ENCODE measurements at regions not wholly inside any gene's neighbourhood (a gene's known extent, or its start where the extent isn't known, plus 50 kb on each side); places are given as distances from the start of the nearest gene placed in this dataset.
A peak's percentile ranks its signal among the peaks of the same experiment; 100 is the strongest.
"Not testable (repeated sequence)": the region's sequence is repeated elsewhere in the genome, so short reads cannot be mapped to it uniquely, and the experiment has no call there.

DNA sequence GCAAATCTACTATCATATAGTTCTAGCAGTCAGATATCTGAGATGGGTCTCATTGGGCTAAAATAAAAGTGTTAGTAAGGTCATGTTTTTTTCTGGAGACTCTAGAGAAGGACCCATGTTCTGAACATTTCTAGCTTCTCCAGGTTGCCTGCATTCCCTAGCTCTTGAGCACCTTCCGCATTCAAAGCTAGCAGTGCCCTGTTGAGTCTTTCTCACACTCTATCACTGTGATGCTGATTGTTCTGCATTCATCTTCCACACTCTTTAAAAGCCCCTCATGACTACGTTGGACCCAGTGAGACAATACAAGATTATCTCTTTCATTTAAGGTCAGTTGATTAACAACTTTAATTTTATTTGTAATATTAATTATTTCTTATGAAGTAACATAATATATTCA is 433.3 kb upstream of the CHORDC1 start:
- DNase-seq: no peak
- in situ Hi-C loops (cut with MboI; ENCODE audit: low pct_unique_long_range_greater_than_20kb, low sequenced_read_pairs): no loop called here

DNA sequence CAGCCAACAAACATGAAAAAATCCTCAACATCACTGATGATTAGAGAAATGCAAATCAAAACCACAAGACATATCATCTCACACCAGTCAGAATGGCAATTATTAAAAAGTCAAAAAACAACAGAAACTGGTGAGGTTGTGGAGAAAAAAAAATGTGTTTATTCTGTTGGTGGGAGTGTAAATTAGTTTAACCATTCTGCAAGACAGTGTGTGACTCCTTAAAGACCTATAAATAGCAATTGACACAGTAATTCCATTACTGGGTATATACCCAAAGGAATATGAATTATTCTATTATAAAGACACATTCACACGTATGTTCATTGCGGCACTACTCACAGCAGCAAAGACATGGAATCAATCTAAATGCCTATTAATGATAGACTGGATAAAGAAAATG is 427.3 kb upstream of the CHORDC1 start:
- in situ Hi-C loops (cut with MboI; ENCODE audit: low pct_unique_long_range_greater_than_20kb, low sequenced_read_pairs): no loop called here
- DNase-seq: no peak

DNA sequence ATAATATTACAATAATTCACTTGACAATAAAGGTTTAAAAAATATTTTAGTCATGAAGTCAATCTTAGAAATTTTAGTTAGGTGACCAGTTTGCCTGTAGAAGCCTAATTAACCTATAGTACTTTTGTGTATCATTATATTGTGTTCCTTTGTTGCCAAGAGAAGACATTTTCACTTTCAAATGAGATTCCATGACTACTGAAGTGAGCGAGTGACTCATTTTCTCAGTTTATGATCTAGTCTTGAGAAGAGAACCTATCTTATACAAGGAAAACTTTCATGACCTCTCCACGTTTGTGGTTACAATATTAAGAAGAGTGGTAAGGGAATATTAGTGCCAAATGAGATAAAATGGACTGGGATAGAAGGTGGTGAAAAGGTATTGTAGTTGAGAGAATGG is 423.9 kb upstream of the CHORDC1 start:
- in situ Hi-C loops (cut with MboI; ENCODE audit: low pct_unique_long_range_greater_than_20kb, low sequenced_read_pairs): no loop called here
- no peak for DNase-seq

DNA sequence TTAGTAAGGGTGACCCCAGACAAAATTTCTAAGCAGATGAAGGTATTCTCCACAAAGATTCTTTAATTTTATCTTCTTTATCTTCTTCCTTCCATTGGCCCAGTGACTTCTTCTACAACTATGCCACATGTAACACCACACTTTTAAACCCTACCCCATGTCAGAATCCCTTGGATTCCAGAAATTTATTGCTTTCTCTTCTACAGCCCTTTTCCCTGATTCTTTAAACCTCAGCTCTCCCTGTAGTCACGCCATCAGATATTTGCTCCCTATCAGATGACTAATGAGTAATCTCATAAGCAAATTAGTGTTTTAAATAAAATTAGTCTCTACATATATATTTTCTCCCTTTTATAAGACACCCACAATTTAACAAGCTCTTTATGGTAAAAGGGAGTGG is 423.4 kb upstream of the CHORDC1 start:
- in situ Hi-C loops (cut with MboI; ENCODE audit: low pct_unique_long_range_greater_than_20kb, low sequenced_read_pairs): no loop called here

DNA sequence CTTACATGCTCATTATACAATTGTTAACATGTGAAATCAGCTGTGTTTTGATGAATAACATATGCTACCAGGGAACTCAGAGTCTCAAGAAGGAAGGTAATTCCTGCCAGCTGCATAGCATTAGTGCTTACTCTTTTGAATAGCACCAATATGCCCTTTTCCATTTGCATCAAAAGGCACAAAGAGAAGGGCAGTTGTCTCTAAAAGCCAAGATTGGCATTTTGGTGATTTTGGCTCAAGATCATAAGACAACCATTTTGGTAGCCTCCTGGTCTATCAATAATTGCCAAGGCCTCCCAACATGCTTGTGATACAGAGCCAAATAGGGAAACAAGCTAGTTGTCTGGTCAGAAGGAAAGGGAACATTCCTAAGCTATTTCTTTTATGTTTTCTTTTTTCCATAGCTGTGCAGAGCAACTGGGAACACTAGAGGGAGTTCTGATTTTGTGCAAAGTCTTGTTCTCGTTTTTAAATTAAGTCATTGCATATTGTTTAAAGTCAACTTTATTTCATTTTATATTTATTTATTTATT is 416.7 kb upstream of the CHORDC1 start:
- in situ Hi-C loops (cut with MboI; ENCODE audit: low pct_unique_long_range_greater_than_20kb, low sequenced_read_pairs): no loop called here
- peak; percentile 7 for DNase-seq

More for the DNA sequence above, 423.4 kb upstream of the CHORDC1 start:
- no peak for DNase-seq

DNA sequence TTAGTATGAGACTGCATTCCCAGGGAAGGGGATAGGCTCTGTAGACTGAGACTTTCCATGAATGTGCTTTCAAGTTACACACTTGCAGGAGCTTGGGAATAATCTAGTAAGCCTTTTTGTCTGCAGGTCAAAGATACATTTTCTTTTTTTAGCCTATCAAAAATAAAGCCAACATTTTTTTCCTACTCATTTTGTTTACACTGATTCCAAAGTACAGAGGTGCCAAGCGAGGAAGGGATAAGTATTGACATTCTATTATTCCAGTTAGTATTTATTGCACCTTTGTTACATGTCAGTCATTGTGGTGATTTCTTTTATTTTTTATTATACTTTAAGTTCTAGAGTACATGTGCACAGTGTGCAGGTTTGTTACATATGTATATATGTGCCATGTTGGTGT is 413.0 kb upstream of the CHORDC1 start:
- in situ Hi-C loops (cut with MboI; ENCODE audit: low pct_unique_long_range_greater_than_20kb, low sequenced_read_pairs): no loop called here
- no peak for DNase-seq

DNA sequence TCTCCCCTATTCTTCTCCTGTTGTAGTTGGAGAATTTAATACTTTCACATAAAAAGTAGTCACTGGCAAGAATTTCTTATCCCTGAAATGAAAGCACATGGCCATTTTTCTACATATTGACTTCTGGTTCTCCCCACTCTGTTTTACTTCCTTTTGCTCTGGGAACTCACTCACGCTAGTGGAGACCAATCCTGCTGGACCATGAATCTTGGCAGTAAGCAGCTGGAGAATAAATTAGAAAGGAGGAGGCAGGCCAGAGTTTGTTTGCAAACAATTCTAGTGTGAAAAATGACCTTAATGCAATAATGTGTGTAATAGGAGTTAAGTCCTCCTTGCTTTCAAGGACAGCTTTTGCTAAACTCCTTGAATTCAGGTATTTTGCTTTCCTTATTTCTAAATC is 412.3 kb upstream of the CHORDC1 start:
- in situ Hi-C loops (cut with MboI; ENCODE audit: low pct_unique_long_range_greater_than_20kb, low sequenced_read_pairs): no loop called here
- DNase-seq: no peak

DNA sequence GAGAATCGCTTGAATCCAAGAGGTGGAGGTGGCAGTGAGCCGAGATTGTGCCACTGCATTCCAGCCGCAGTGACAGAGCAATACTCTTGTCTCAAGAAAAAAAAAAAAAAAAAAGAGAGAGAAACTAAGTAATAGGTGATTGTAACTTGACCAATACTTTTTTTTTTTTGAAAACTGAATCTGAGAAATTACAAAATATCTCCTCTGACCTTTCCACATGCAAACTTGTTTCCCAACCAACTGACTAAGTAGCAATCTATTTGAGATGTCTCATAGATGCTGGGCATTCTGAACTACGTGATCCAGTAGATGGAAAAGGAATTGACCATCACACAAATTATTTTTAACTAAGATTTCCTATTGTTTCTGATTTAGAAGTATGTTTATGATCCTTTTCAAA is 407.3 kb upstream of the CHORDC1 start:
- in situ Hi-C loops (cut with MboI; ENCODE audit: low pct_unique_long_range_greater_than_20kb, low sequenced_read_pairs): no loop called here
- DNase-seq: no peak

DNA sequence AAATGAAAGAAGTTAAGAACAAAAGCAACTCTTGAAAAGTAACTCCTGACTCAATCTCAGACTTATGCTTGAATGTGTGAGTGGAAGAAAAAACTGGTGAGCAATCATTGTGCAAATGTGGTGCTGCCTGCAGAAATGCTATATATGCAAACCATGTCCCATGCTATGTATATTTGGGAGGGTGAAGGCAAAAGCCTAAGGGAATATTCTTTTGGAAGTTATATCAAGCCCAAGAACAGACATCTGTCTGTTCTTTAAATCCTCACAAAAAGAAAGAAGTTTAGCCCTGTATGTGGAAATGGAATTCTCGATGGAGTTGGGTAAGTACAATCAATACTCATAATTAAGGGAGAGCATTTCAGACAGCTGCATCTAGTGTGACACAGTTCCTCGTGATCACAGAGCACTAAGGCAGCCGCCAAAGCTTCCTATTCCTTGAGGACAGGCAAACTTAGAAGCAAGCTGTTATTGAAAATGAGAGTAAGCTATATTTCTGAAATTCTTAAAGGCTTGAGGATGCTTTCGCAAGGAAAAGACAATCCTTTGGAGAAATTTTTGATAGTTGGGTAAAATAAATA is 406.5 kb upstream of the CHORDC1 start:
- DNase-seq: no peak
- in situ Hi-C loops (cut with MboI; ENCODE audit: low pct_unique_long_range_greater_than_20kb, low sequenced_read_pairs): no loop called here

DNA sequence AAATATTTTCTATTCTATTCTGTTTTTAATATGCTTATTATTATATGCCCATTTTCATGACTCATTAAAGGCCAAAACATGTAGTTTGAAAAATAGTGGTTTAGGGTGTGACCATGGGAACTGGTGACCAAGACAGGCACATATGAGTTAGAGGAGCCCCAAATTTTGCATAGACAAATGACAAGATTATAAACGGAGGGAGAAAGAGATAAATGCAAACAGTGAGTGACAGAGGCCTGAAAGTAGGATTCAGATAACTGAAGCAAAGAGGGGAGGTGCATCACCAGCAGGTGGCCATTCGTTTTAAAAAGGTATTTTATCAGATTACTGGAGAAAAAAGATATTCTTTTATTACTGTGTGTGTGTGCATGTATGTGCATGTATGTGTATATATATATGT is 391.5 kb upstream of the CHORDC1 start:
- DNase-seq: no peak
- in situ Hi-C loops (cut with MboI; ENCODE audit: low pct_unique_long_range_greater_than_20kb, low sequenced_read_pairs): no loop called here

DNA sequence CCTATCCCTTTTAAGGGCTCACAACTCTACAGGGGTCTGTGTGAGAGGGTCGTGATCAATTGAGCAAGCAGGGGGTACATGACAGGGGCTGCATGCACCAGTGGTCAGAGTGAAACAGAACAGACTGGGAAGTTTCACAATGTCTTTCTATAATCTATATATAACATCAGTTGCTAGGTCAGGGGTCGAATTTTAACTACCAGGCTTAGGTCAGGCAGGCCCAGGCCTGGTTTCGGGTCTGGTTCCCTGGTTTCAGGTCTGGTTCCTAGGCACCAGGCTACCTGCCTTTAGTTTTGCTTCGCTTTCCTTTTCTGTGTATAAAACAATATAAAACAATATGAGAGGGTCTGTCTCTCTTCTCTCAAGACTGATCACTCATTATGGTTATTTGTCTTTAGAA is 390.2 kb upstream of the CHORDC1 start:
- in situ Hi-C loops (cut with MboI; ENCODE audit: low pct_unique_long_range_greater_than_20kb, low sequenced_read_pairs); DNase-seq: not testable (repeated sequence)

DNA sequence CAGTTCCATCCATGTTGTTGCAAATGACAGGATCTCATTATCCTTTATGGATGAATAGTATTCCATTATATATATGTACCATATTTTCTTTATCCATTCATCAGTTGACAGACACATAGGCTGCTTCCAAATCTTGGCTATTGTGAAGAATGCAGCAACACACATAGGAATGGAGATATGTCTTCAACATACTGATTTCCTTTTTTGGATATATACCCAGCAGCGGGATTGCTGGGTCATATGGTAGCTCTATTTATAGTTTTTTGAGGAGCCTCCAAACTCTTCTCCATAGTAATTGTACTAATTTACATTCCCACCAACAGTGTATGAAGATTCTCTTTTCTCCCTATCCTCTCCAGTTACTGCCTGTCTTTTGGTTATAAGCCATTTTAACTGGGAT is 383.9 kb upstream of the CHORDC1 start:
- no peak for DNase-seq
- in situ Hi-C loops (cut with MboI; ENCODE audit: low pct_unique_long_range_greater_than_20kb, low sequenced_read_pairs): no loop called here

DNA sequence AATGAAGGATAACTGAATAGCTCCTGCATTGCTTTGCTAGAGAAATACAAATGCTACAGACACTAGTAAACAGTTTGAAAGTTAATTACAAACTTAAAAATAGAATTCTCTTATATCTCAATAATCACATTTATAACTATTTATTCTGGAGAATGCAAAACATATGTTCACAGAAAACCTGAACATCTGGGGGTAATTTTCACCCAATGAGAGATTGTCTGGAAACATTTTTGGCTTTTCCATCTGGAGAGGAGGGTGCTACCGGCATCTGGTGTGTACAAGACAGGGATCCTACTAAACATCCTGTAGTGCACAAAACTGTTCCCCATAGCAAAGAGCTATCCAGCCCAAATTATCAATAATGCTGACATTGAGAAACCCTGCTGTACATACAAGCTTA is 378.4 kb upstream of the CHORDC1 start:
- in situ Hi-C loops (cut with MboI; ENCODE audit: low pct_unique_long_range_greater_than_20kb, low sequenced_read_pairs): no loop called here

DNA sequence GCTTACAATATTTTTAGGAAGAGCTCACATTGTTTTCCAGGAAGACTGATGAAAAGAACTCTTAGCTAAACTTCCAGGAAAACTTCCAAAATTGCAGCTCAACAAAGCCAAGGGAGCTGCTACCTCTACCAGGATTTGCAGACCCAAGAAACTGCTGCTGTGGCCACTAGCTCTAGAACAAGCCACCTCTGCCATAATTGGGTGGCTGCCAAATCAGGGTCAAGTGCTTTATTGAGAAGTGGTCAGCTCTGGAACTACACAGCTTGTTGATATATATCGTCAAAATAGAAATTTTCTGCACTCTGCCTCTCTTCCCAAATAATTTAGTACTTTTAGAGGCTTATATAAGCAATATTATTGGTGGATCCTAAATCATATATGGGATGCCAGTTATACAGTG is 371.8 kb upstream of the CHORDC1 start:
- DNase-seq: no peak

More for the DNA sequence above, 378.4 kb upstream of the CHORDC1 start:
- DNase-seq: no peak

DNA sequence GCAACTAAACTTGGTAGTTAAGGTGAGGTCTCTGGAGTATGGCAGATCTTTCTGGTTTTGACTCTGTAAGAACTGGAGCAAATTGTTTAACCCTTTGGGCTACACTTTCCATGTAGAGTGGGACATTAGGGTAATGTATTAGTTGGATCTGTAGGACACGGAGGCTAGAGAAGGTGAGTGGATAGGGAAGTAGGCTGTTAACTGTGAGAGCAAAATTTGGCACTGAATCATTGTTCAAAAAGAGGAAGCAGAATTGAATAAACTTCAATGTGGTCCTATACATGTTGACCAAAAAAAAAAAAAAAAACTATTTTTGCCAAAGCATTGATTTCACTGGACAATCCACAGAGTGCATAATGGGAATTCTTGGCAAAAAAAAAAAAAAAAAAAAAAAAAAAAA is 370.2 kb upstream of the CHORDC1 start:
- in situ Hi-C loops (cut with MboI; ENCODE audit: low pct_unique_long_range_greater_than_20kb, low sequenced_read_pairs): no loop called here
- peak; percentile 16 for DNase-seq

More for the DNA sequence above, 371.8 kb upstream of the CHORDC1 start:
- in situ Hi-C loops (cut with MboI; ENCODE audit: low pct_unique_long_range_greater_than_20kb, low sequenced_read_pairs): no loop called here

DNA sequence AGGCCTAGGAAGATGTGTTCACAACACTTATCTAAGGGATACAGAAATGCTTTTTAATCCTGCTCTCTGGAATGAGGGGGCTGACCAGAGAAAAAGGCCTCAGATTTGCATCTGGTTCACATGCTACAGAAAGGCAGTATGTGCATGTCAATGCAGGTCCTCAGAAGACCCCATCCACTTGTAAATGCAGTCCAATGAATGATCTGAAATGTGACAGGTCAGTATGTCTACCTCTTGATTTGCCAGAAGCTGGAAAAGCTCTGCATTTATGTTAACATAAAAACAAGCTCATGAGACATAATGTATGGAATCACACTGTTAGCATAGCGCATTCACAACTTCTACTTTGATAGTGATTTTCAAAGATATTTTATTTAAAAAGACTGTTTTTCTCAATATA is 367.4 kb upstream of the CHORDC1 start:
- no peak for DNase-seq
- in situ Hi-C loops (cut with MboI; ENCODE audit: low pct_unique_long_range_greater_than_20kb, low sequenced_read_pairs): no loop called here

DNA sequence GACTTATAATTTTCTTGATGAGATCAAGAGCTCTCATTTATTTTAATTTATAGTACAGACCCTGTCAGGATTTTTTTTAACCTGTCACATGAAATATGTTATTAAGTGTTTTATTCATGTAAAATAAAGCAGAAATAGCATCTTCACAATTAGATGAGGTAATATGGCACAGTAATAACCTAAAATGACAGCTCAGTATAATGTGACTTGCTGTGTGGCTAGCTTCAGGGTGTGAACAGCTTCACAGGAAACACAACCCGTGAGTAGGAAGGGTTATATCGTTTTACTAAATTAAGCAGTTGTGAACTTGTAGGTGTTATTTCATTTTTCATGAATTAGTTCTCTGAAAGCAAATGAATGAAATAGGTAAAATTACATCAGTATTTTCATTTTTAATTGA is 366.9 kb upstream of the CHORDC1 start:
- no peak for DNase-seq
- in situ Hi-C loops (cut with MboI; ENCODE audit: low pct_unique_long_range_greater_than_20kb, low sequenced_read_pairs): no loop called here

DNA sequence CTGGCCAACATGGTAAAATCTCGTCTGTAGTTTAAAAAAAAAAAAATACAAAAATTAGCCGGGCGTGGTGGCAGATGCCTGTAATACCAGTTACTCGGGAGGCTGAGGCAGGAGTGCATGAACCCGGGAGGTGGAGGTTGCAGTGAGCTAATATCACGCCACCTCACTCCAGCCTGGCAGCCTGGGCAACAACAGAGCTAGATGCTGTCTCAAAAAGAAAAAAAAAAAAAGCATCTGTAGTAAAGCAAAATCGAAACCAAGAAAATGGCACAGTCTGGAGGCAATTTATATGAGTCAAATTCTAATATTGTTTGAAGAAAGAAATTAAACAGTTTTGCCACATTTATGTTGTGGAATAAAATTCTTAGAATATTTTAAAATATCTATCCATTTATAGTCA is 365.0 kb upstream of the CHORDC1 start:
- in situ Hi-C loops (cut with MboI; ENCODE audit: low pct_unique_long_range_greater_than_20kb, low sequenced_read_pairs): no loop called here
- no peak for DNase-seq

DNA sequence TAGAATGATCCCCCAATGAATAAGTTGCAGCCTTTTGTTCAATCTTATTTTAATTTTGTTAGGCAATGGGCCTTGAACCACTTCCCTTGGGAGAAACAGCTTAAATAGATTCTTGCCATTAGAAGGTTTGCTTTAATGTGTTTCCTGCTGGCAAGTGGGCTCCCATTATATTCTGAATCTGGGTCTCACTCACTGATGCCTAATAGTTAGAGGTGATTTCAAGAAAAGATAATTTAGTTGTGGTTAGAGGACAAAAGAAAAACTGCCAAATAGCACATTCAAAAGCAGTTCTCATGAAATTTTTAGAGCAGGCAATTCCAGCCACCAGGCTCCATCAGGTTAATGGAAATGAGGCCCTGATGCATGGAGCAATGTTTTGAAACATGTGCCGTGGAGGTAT is 362.6 kb upstream of the CHORDC1 start:
- no peak for DNase-seq
- in situ Hi-C loops (cut with MboI; ENCODE audit: low pct_unique_long_range_greater_than_20kb, low sequenced_read_pairs): no loop called here

DNA sequence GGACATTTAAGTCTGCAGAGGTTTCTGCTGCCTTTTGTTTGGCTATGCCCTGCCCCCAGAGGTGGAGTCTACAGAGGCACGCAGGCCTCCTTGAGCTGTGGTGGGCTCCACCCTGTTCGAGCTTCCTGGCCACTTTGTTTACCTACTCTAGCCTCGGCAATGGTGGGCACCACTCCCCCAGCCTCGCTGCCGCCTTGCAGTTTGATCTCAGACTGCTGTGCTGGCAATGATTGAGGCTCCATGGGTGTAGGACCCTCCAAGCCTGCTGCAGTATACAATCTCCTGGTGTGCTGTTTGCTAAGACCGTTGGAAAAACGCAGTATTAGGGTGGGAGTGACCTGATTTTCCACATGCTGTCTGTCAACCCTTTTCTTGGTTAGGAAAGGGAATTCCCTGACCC is 360.1 kb upstream of the CHORDC1 start:
- DNase-seq; in situ Hi-C loops (cut with MboI; ENCODE audit: low pct_unique_long_range_greater_than_20kb, low sequenced_read_pairs): not testable (repeated sequence)

DNA sequence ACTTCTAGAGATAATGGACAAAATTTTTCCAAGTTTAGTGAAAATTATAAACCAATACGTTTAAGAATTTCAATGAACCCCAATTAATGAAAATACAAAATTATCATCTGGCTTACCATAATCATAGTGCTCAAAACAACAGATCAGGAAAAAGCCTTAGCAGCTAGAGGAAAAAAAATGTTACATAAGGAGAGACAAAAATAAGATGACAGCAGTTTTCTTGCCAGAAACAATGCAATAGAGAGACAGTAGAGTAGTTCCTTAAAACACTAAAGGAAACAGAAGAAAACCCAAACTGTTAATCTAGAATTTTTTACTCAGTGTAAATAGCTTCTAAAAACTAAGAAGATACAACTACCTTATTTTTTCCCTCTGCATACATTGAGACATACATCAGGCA is 341.7 kb upstream of the CHORDC1 start:
- DNase-seq: no peak
- in situ Hi-C loops (cut with MboI; ENCODE audit: low pct_unique_long_range_greater_than_20kb, low sequenced_read_pairs): no loop called here
